PC-3 (cell line): ENCODE measurements at regions not wholly inside any gene's neighbourhood (a gene's known extent, or its start where the extent isn't known, plus 50 kb on each side); places are given as distances from the start of the nearest gene placed in this dataset.
"Not testable (repeated sequence)": the region's sequence is repeated elsewhere in the genome, so short reads cannot be mapped to it uniquely, and the experiment has no call there.

ENCODE experiments used
- ATAC-seq: fragments of 200-7000 bp; cut with Tn5 transposase; 2 replicates; pipeline ENCODE4 v1.9.1; 2020; ENCODE audit warnings: mild to moderate bottlenecking, moderate library complexity
- BruUV-seq: library from RNA; stranded (reverse); fragments of 400-500 nt; replicated peaks from 2 replicates; lab custom pipeline; 2021; lab: Mats Ljungman, UMichigan
- CTCF ChIA-PET: fragments of 300-600 bp; sonication (Branson Sonifier 250); formaldehyde crosslinking; loops from one replicate; lab custom pipeline; 2022; ENCODE audit warnings: antibody characterized with exemption; lab: Charles Lee
- POLR2A ChIA-PET: fragments of 300-600 bp; sonication (Branson Sonifier 250); formaldehyde crosslinking; loops from one replicate; lab custom pipeline; 2022; ENCODE audit warnings: antibody characterized with exemption; ENCODE audit not compliant: unreplicated experiment; lab: Charles Lee
- DNase-seq: peaks from one replicate; pipeline ENCODE4 v3.0.0-alpha.2; 2015
- H2AFZ ChIP-seq: fragments of 300-600 bp; sonication (generic); 2 replicates; pipeline ENCODE4 v1.6.0; 2016; ENCODE audit warnings: antibody characterized with exemption, low read length
- H3F3A ChIP-seq: fragments of 300-600 bp; sonication (generic); one replicate; pipeline ENCODE4 v1.6.0; 2017; ENCODE audit warnings: antibody characterized with exemption, low read length, control low read depth, mild to moderate bottlenecking; ENCODE audit not compliant: unreplicated experiment
- H3K27ac ChIP-seq: fragments of 300-600 bp; sonication (generic); 2 replicates; pipeline ENCODE4 v1.5.1; 2016; ENCODE audit warnings: mild to moderate bottlenecking, low read length
- H3K27me3 ChIP-seq: fragments of 300-600 bp; sonication (generic); 2 replicates; pipeline ENCODE4 v1.6.1; 2016; ENCODE audit warnings: low read length, mixed read lengths
- H3K36me3 ChIP-seq: fragments of 300-600 bp; sonication (generic); 2 replicates; pipeline ENCODE4 v1.6.1; 2016; ENCODE audit warnings: low read depth, mixed run types, low read length, mixed read lengths
- H3K4me1 ChIP-seq: fragments of 300-600 bp; sonication (generic); 2 replicates; pipeline ENCODE4 v1.5.1; 2016; ENCODE audit warnings: low read length; ENCODE audit not compliant: insufficient read depth
- H3K4me2 ChIP-seq: fragments of 300-600 bp; sonication (generic); 2 replicates; pipeline ENCODE4 v1.6.0; 2016; ENCODE audit warnings: low read length
- H3K4me3 ChIP-seq: fragments of 300-600 bp; sonication (generic); 2 replicates; pipeline ENCODE4 v1.5.1; 2016; ENCODE audit warnings: mild to moderate bottlenecking, low read length, mixed read lengths
- H3K79me2 ChIP-seq: fragments of 300-600 bp; sonication (generic); 2 replicates; pipeline ENCODE4 v1.6.1; 2017; ENCODE audit warnings: low read length, mixed read lengths
- H3K9ac ChIP-seq: fragments of 300-600 bp; sonication (generic); 2 replicates; pipeline ENCODE4 v1.6.0; 2016; ENCODE audit warnings: mild to moderate bottlenecking, low read length
- H3K9me2 ChIP-seq: fragments of 300-600 bp; sonication (generic); replicated peaks from 2 replicates; pipeline ENCODE4 v1.6.1; 2016; ENCODE audit warnings: mixed run types, low read length, mixed read lengths
- H3K9me3 ChIP-seq: fragments of 300-600 bp; sonication (generic); 2 replicates; pipeline ENCODE4 v1.6.1; 2016; ENCODE audit warnings: low read length, mixed read lengths
- H4K20me1 ChIP-seq: fragments of 300-600 bp; sonication (generic); 2 replicates; pipeline ENCODE4 v1.6.1; 2016; ENCODE audit warnings: low read length, mixed read lengths
- EZH2 ChIP-seq: fragments of 300-600 bp; sonication (generic); IDR thresholded peaks from one replicate; pipeline ENCODE4 v1.6.1; 2017; ENCODE audit warnings: antibody characterized with exemption, mild to moderate bottlenecking, low read length; ENCODE audit not compliant: unreplicated experiment
- EZH2phosphoT487 ChIP-seq: fragments of 300-600 bp; sonication (generic); IDR thresholded peaks from 2 replicates; pipeline ENCODE4 v1.6.1; 2018; ENCODE audit warnings: mild to moderate bottlenecking, antibody characterized with exemption, low read length, borderline replicate concordance
- intact Hi-C: fragments of 100-400 bp; cut with micrococcal nuclease; formaldehyde crosslinking; loops from 2 replicates; pipeline ENCODE4 v1.9.0; 2023
- TF ChIP-seq, protein P1 (sequence below): fragments of 300-600 bp; sonication (generic); conservative IDR thresholded peaks from 2 replicates; pipeline ENCODE4 v1.5.1; 2017; ENCODE audit warnings: antibody characterized with exemption, low read depth, mild to moderate bottlenecking, low read length

DNA sequence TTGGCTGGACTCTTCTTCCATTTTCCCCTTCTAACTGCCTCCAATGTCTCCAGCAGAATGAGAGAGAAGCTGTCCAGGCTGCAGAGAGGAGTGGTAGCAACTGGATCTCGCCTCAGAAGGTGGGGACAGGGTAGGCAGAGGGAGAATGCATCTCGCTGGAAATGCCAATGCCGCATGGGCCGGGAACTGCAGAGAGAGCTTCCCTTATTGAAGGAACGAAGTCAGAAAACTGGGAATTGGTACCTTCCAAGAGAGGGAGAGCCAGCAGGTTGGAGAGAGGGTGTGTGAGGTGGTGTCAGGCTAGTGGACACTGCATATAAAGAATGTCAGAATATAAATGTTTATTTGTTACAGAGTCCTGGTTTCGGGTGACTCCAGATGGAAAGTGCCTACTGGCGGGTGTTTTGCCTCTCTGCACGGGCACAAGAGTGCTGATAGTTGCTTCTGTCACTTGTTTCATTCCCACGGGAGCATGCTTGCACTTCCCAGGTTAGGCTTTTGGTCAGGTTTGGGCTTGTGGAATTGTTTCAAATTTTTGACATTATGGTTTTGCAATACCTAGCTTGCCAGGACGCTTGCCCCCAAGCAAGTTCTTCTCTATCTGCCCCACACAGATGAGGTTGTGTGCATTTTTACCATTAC, 156.8 kb upstream of the STS start:
- CTCF ChIA-PET, result no interaction called here
- TF ChIP-seq EZH2phosphoT487 (no peak), EZH2 (no peak)
- TF ChIP-seq, protein P1, sequence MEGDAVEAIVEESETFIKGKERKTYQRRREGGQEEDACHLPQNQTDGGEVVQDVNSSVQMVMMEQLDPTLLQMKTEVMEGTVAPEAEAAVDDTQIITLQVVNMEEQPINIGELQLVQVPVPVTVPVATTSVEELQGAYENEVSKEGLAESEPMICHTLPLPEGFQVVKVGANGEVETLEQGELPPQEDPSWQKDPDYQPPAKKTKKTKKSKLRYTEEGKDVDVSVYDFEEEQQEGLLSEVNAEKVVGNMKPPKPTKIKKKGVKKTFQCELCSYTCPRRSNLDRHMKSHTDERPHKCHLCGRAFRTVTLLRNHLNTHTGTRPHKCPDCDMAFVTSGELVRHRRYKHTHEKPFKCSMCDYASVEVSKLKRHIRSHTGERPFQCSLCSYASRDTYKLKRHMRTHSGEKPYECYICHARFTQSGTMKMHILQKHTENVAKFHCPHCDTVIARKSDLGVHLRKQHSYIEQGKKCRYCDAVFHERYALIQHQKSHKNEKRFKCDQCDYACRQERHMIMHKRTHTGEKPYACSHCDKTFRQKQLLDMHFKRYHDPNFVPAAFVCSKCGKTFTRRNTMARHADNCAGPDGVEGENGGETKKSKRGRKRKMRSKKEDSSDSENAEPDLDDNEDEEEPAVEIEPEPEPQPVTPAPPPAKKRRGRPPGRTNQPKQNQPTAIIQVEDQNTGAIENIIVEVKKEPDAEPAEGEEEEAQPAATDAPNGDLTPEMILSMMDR, result no peak

GRCh38 chrX:6989858-6990257, 157.7 kb upstream of the STS start:
- Histone ChIP-seq H3K4me2 (no peak overlapping the region), H3K79me2 (no peaks in the 10 kb centered on the region), H3K36me3 (no peaks in the 10 kb centered on the region), H3K9me2 (no peaks in the 10 kb centered on the region), H3K27ac (no peak overlapping the region), H4K20me1 (no peaks in the 10 kb centered on the region), H3K4me1 (no peaks in the 10 kb centered on the region), H3K4me3 (no peak overlapping the region), H3K9me3 (no peaks in the 10 kb centered on the region), H3K9ac (no peak overlapping the region), H3K27me3 (no peaks in the 10 kb centered on the region), H2AFZ (no peak overlapping the region), H3F3A (no peaks in the 10 kb centered on the region)
- TF ChIP-seq EZH2 (no peak), EZH2phosphoT487 (no peak)
- TF ChIP-seq, protein P1, result no peak
- DNase-seq (no peak), ATAC-seq (no peak)
- CTCF ChIA-PET, result no interaction called here
- no TSS peak for BruUV-seq
- POLR2A ChIA-PET, result no interaction called here
- intact Hi-C loops, result no loop called here

More for the DNA sequence above, 156.8 kb upstream of the STS start:
- POLR2A ChIA-PET, result no interaction called here
- H3K9me3 ChIP-seq, result no peaks in the 10 kb centered on the region
- H3K9ac ChIP-seq, result no peak overlapping the region
- no peak overlapping the region for H3K4me3 ChIP-seq
- DNase-seq, result no peak
- H3K4me2 ChIP-seq, result no peak overlapping the region
- no peaks in the 10 kb centered on the region for H3F3A ChIP-seq
- H3K9me2 ChIP-seq, result no peaks in the 10 kb centered on the region
- no TSS peak for BruUV-seq
- no peak for ATAC-seq
- H3K36me3 ChIP-seq, result no peaks in the 10 kb centered on the region
- no peaks in the 10 kb centered on the region for H3K27me3 ChIP-seq
- no peaks in the 10 kb centered on the region for H3K4me1 ChIP-seq
- H3K79me2 ChIP-seq, result no peaks in the 10 kb centered on the region
- H2AFZ ChIP-seq, result no peak overlapping the region
- no peaks in the 10 kb centered on the region for H4K20me1 ChIP-seq
- intact Hi-C loops, result no loop called here
- no peak overlapping the region for H3K27ac ChIP-seq

DNA sequence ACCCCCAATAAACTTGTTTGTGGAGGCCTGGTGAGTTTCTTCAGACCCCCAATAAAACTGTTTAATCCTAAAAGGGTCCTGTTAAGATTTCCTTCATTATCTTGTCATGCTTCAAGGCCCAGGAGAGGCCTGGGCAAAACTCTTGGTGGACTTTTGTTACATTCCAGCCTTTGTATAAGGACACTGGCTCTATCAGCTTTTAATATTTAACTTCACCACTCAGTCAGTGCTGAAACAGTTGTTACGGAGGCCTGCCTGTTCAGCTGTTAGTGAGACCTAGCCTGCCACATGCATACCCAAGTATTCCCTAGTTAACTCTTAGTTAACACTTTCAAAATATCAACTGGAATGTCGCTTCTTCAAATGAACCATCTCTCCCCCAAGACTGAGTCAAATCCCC, 158.8 kb upstream of the STS start:
- CTCF ChIA-PET, H4K20me1 ChIP-seq, H3K9me3 ChIP-seq, H3F3A ChIP-seq, intact Hi-C loops, POLR2A ChIA-PET, H3K4me3 ChIP-seq, H3K4me2 ChIP-seq, H3K9ac ChIP-seq, DNase-seq, BruUV-seq, H3K79me2 ChIP-seq, H3K27ac ChIP-seq, ATAC-seq, H3K36me3 ChIP-seq, H3K4me1 ChIP-seq, H2AFZ ChIP-seq, H3K27me3 ChIP-seq, H3K9me2 ChIP-seq: not testable (repeated sequence)
